SKM-1 (cell line): ENCODE measurements at regions not wholly inside any gene's neighbourhood (a gene's known extent, or its start where the extent isn't known, plus 50 kb on each side); places are given as distances from the start of the nearest gene placed in this dataset.
"Not testable (repeated sequence)": the region's sequence is repeated elsewhere in the genome, so short reads cannot be mapped to it uniquely, and the experiment has no call there.

ENCODE experiments used
- DNase-seq: peaks from one replicate; lab custom pipeline; 2025; ENCODE audit not compliant: unreplicated experiment; lab: John Stamatoyannopoulos, UW

DNA sequence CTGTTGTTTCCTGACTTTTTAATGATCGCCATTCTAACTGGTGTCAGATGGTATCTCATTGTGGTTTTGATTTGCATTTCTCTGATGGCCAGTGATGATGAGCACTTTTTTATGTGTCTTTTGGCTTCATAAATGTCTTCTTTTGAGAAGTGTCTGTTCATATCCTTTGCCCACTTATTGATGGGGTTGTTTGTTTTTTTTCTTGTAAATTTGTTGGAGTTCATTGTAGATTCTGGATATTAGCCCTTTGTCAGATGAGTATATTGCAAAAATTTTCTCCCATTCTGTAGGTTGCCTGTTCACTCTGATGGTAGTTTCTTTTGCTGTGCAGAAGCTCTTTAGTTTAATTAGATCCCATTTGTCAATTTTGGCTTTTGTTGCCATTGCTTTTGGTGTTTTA, 1378.7 kb downstream of the FSCB start:
- not testable (repeated sequence) for DNase-seq

DNA sequence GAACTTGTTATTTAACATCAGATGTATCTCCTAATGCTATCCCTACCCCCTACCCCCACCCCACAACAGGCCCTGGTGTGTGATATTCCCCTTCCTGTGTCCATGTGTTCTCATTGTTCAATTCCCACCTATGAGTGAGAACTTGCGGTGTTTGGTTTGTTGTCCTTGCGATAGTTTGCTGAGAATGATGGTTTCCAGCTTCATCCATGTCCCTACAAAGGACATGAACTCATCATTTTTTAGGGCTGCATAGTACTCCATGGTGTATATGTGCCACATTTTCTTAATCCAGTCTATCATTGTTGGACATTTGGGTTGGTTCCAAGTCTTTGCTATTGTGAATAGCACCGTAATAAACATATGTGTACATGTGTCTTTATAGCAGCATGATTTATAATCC, 1379.2 kb downstream of the FSCB start:
- DNase-seq = not testable (repeated sequence)

DNA sequence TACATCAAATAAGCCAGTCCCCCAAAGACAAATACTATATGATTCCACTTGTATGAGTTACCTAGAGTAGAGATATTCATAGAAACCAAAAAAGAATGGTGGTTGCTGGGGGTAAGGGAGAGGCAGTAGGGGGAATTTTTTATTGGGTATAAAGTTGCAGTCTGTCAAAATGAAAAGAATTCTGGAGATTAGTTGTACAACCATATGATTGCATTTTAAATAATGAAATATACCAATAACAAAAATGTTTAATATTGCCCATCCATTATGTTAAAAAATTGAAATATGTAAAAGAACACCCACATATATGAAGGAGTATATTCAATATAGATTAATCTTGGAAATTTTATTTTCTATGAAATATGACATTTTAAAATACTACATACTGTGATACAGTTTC, 1383.5 kb downstream of the FSCB start:
- DNase-seq = no peak

DNA sequence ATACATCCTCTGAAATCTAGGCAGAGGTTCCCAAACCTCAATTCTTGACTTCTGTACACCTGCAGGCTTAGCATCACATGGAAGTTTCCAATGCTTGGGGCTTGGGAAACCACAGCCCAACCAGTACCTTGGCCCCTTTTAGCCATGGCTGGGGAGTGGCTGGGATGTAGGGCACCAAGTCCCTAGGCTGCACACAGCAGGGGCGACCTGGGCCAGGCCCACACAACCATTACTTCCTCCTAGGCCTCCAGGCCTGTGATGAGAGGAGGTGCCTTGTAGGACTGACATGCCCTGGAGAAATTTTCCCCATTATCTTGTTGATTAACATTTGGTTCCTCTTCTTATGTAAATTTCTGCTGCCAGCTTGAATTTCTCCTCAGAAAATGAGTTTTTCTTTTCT, 1387.4 kb downstream of the FSCB start:
- no peak for DNase-seq

DNA sequence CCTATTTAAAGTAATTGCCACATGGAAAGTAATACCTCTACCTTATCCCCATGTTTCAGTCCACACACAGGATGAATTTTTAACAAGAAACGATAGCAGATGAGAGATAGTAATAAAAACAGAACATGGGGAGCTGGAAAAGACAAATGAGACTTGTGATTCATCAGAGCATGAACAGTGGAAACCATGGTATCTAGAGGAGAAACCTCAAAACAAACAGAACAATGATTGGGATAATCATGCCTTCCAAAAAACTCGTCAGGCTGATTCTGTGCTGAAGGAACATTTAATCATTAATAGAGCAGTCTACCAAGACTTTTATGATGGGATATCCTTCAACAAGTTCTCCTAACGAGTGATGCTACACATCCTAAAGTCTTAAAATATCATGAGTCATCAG, 1390.7 kb downstream of the FSCB start:
- DNase-seq = no peak

DNA sequence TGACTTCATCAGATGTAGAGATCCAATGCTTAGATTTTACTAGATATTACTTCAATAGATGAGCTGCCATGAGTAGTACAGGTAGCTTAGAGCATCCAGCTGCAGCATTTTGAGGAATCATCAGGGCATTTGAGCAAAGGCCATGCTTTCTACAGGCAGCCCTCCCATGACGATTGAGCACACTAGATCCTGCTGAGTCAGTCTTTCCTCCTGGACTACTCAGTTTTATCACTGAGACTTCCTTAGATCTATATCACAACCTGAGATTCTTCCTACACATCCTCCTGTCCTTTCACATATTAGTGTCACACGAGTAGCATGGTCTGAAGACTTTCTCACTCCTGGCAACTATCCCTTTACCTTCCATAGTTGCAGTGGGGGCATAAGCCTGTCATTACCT, 1401.8 kb downstream of the FSCB start:
- no peak for DNase-seq

DNA sequence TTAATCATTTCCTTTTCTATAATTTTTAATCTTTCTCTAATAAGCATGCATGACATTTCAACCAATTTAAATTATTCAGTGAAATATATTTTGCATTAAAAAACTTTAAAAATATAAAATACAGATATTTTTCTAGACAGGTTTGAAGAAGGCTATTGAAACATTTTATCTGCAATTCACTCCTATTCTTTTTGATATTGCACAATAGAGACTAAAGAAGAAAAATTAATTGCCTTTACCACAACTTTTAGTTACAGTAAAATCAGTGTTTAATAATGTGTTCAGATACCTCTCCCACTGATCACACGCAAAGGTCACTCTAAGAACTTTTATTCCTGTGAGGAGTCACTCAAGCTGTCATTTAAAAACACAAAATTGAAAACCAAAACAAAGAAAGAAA, 1416.7 kb downstream of the FSCB start:
- DNase-seq = no peak

DNA sequence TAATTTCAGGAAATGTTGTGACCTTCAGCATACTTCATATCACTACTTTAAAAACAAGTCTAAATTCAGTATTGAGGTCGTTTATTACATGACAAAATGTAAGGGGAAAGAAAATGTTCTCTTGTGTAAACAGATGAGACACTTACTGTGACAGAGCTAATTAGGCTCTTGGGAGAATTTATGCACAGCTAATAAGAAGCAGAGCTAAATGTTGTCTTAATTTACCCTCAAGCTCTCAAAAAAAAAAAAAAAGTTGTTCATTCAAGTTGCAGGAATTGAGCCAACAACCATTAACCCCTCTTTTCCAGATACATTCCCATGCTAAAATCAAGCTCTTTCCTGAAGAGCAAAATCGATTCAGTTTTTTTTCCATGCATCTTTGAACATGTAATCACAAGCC, 1419.4 kb downstream of the FSCB start:
- no peak for DNase-seq

DNA sequence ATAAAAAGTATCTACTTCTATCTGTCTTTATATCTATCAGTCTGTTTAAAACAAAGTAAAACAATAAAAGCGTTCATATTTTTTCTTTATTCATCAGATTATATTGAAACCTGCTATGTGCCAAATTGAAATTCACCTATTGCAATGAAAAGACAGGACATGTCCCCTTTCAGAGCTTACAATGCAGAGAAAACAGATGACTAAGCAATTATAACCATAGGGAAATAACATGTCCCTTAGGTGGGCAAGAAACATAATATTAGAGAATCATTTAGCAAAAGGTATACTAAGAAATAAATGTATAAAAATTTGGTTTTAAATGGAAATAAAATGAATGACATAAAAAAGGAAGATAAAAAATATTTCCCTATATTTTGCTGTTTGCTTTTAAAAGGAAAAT, 1421.3 kb downstream of the FSCB start:
- no peak for DNase-seq

DNA sequence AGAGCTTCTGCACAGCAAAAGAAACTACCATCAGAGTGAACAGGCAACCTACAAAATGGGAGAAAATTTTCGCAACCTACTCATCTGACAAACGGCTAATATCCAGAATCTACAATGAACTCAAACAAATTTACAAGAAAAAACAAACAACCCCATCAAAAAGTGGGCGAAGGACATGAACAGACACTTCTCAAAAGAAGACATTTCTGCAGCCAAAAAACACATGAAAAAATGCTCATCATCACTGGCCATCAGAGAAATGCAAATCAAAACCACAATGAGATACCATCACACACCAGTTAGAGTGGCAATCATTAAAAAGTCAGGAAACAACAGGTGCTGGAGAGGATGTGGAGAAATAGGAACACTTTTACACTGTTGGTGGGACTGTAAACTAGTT, 1439.7 kb downstream of the FSCB start:
- DNase-seq = not testable (repeated sequence)

DNA sequence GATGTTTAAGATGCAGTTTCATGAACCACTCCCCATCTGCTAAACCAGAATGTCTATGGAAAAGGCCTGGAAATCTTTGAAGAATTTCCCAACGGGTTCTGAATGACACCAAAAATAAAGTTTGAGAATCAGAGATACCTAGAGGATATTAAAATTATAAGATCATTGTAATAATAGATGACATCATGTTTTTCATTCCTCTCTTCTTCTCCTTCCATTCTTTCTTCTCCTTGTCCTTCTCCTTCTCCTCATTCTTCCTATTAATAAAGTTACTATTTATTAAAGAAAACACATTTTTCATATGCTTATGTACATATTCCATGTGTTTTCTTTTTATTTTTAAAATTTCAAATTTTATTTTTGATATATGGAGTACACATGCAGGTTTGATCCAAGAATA, 1449.4 kb downstream of the LRFN5 start:
- no peak for DNase-seq

DNA sequence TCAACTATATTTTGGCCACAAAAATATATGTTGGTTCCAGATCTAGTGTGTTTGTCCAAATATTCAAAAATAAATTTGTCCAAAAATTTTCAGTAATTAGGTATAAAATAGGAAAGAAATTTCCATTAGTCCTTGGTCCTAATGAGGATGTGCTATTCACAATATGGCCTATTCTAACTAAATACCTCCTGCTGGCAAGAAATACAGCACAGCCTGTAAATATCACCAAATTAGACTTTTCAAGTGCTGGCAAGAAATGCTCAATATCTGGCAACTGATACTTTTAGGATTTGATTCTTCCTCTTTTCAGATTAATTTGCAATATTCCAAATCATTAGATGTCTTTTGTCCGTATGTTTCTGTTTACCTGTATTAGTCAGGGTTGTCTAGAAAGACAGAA, 1446.2 kb downstream of the LRFN5 start:
- DNase-seq = no peak

DNA sequence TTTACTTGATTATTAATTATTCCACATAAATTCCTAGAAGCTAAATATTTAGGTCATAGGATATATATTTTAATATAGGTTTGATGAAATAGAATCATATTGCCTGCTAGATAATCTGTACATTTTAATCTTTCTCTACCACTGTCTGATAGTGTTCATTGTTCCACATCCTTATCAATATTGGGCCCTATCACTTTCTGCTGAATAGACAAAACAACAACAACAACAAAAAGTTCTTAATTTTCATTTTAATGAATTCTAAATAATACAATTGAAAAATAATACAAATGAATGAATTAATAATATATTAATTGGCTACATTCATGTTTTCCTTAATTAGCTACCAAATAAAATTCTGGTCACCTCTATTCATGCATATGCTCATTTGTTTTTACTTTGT, 1437.2 kb downstream of the LRFN5 start:
- no peak for DNase-seq

DNA sequence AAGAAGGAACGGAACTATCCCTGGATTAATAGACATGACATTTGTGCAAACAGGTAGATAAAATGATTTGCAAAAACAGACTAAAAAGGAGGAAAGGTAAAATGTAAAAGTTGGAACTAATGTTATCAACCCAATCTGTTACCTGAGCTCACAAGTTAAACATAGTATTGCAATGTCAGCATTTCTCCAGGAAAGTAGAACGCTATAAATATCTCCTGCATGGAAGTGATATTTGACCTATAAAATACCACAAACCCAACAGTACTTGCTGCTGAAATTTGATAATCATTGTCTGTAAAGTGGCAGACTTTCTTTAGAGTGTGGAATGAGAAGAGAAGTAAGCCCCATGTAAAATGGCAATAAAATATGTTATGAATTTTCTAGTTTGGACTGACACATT, 1435.7 kb downstream of the LRFN5 start:
- no peak for DNase-seq

DNA sequence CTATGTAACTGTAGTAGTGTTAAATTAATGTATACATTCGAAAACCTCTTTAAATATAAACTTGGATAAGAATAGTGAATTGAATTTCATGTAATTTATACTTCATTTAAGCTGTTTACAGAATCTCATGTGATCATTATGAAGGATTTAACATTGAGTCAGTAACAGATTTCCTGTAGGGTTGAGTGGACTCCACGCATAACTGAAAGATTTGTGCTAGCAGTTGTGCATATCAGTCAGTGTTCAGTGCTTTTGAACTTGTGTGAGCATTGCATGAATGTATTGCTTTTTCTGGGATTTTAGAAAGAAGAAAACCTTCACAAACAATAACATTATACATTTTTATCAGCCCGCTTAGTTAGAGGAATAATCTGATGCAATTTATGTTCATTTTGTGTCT, 1435.3 kb downstream of the LRFN5 start:
- no peak for DNase-seq

DNA sequence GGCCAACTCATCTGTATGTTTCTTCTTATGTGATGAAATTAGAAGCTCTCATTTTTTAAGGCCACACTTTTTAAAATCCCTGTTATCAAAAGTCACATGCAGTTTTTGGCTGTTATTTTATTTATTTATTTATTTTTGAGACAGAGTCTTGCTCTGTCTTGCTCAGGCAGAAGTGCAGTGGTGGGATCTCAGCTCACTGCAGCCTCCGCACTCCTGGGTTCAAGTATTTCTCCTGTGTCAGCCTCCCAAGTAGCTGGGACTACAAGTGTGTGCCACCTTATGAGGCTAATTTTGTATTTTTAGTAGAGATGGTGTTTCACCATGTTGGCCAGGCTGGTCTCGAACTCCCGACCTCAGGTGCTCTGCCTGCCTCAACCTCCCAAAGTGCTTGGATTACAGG, 1434.5 kb downstream of the LRFN5 start:
- DNase-seq = no peak

DNA sequence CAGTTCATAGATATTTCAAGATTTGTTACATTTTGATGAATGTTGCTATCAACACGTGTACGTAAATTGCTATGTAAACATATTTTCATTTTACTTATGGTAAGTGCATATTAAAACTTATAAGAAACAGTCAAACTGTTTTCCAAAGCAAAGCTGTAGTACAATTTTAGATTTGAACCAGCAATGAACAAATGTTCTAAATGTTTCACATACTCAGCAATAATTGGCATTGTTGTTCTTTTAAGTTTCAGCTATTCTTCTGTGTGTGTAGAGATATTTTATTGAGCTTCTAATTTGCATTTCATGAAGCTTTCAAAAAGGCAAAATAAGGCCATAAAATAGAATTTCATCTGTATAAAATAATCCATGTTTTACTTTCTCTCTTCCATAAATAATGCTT, 1433.2 kb downstream of the LRFN5 start:
- no peak for DNase-seq

DNA sequence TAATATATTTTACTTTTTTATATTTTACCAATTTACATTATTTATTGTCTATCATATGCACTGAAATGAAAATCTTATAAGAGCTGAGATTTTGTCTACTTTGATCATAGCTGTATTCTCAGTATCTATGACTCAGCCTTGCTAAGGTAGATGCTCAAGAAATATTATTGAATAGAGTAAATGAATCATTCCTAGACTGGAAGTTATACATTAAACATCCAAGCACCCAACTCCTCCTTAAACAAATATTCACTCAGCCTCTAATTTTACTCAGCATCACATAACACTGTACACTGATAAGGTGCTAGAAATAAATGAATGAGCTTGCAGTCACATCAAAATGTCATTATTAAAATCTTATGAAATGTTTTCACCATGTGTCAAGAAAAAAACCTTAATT, 1424.9 kb downstream of the LRFN5 start:
- no peak for DNase-seq

DNA sequence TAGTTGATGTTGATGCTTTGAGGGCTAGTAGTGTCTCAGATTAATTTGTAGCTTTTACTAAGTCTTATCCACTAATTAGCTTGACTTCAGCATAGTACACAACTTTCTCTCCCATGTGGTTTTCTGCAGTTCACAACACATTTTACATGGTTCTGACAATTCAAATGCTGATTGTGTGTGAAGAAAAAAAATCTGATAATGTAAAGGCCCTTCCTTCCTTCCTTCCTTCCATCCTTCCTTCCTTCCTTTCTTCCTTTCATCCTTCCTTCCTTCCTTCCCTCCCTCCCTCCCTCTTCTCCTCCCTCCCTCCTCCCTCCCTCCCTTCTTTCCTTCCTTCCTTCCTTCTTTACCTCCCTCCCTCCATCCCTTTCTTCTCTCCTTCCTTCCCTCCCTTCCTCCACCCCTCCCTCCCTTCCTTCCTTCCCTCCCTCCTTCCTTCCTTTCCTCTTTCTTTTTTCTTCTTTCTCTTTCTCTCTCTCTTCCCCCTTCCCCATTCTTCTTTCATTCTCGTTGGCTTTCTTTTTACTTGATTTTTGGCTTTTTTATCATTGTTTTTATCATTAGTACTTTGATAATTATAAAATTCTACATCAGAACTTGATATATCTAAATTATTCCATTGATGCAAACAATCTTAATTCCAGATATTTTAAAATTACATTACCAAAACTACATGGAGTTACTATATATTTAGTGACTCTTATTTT, 1415.6 kb downstream of the LRFN5 start:
- no peak for DNase-seq

DNA sequence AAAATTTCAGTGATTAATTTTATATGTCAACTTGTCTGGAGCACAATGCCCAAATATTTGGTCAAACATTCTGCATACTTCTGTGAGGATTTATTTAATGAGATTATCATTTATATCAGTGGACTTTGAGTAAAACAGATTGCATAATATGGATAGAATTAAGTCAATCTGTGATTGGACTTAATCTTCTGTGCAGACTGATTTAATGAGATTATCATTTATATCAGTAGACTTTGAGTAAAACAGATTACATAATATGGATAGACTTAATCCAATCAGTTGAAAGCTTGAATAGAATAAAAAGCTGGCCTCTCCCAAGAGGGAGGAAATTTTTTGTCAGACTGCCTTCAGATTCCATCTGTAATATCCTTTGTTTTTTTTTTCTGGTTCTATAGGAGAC, 1413.2 kb downstream of the LRFN5 start:
- no peak for DNase-seq

DNA sequence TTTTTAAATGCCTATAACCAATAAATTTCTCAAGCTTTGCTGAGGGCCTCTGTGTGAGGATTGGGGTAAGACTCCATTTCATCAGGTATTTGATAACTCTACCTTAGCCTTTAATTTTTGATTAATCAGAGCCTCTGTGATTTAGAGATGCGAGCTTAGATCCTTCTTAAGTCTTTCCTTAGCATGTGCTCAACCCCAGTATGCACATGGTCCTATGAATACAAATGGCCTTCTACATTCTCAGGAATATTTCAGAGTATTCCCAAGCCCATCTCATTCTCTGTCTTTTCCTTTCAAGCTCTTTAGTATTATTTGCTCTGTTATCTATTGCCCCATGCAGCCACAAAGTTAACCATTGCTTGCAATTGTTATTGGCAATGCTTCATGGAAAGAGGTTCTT, 1407.7 kb downstream of the LRFN5 start:
- no peak for DNase-seq

DNA sequence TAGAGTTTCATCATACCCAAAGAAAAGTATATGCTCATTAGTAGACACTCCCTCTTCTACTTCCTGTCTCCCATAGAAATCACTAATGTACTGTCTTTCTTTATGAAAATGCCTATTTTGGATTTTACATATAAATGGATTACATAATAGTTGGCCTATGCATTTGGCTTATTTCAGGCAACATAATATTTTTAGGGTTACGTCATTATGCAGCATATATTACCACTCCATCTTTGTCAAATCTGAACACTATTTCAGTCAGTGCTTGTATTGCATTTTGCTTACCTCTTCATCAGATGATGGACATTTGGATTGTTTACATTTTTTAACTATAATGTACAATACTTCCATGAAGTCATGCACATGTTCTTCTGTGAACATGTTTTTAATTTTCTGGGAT, 1406.1 kb downstream of the LRFN5 start:
- DNase-seq = no peak

DNA sequence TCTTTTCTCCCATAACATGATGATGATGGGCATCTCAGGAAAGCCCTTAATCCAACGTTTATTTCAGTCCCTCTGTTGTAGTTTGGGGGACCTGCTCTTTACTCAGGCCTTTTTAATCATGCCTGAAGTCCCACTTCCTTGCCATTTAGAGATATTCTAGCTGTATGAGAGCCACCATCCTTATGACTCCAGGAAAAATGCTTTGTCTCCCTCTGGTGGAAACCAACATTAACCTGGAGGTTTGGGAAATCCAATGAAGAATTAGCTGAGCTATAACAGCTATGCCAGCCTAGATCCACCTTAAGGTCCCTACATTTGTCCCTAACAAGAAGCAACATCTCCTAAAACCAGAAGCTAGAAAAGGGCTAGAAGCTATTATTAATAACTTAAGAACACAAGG, 1399.1 kb downstream of the LRFN5 start:
- DNase-seq = no peak

DNA sequence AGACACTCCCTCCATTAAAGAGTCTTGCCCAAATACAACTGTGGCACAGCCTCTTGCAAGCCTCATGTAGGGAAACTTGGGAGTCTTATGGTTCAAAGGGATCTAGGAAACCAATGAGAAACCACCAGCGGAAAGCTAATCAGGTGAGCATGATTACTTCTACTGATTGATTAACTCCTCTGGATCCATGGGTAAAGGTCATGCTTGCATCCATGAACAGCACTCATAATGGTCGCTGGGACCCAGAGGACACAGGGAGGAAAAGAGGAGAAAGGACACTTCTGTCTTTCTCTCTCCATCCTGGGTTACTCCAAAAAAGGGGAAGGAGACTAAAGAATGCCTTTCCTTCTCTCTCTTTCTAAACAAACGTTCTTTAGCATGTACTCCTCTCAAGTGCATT, 1397.2 kb downstream of the LRFN5 start:
- no peak for DNase-seq
